ENCODE measurements at regions not wholly inside any gene's neighbourhood (a gene's known extent, or its start where the extent isn't known, plus 50 kb on each side); places are given as distances from the start of the nearest gene placed in this dataset.
"Not testable (repeated sequence)": the region's sequence is repeated elsewhere in the genome, so short reads cannot be mapped to it uniquely, and the experiment has no call there.

DNA sequence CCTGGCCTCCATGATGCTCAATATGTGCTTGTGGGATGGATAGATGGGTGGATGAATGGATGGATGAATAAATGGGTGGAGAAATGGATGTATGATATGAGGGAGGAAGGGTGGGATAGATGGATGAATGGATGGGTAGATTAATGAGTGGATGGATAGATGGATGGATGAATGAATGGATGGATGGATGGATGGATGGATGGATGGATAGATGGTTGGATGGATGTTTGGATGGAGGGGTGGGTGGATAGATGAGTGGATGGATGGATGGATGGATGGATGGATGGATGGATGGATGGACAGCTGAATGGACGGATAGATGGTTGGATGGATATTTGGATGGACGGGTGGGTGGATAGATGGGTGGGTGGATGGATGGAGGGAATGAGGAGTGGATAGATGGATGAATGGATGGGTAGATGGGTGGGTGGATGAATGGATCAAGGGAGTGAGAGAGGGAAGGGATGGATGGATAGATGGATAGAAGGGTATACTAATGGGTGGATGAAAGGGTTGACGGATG lies 139.4 kb downstream of the CEBPB start:
- DNase-seq: no peak

DNA sequence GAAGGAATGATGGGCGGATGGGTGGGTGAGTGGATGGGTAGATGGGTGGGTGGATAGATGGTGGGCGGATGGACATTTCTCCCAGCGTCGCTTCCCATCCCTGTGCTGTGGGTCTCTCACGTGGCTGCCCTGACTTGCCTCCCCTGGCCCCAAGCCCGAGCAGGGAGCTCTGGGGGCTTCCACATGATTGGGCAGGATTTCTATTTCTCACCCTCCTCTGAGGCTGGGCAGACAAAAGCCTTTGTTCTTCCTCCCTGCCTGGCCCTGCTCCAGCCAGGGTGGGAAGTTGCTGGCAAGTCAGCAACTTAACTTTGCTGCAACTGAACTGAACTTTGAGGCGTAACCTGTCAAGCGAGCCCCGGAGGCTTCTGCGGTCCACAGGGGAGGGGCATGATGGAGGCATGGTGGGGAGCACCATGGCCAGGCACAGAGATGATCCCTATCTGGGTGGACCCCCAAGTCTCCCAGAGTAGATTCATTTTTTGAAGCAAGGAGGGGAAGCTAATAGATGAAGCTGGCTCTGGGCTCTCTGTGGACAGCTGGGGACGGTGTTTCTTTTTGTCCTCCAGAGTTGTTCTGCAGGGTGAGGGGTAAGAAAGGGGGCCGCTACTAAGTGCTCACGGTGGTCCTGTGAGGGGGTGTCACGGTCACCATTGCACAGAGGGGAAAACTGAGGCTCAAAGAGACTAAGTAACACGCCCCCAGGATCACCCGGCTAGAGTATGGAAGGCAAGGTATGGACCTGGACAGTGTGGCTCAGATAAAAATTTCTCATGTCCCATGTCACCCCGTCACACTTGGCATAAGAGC lies 140.1 kb downstream of the CEBPB start:
- no peak for DNase-seq

DNA sequence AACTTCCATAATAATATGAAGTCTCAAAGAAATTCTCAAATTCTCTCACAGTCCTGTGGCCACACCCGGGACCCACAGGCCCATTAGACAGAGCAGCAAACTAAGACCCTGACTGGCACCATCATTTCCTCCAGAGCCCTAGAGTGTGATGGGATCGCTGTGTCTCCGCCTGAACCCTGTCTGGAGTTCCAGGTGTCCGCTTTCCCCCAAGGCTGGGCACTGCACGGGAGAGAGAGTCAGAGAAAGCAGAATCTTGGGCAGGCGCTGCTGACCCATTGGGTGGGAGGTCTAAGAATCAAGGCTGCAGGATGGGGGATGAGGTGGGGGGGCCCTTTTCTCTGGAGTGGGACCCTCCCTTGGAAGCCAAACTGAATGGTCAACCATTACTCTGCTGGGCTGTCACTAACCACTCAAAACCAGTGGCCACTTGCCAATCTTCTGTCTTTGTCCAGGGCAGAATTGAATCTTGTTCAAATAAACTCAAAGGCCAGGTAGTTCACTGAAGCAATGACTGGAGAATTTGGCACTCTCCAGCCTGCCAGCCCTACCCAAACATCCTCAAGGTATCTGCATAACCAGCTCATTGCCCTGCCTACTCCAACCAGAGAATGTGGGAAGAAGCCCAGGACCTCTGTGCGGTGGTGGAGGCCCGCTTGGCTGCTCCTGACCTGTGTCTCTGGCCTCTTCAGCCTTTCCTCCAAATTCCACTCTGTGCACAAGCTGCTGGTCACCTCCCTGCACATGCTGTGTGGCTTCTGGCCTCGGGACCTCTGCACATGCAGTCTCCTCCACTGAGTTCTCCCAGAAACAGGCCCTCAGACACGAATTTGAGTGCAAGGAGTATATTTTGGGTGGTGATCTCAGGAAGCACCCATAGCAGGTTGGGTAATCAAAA lies 141.1 kb downstream of the CEBPB start:
- DNase-seq: no peak

DNA sequence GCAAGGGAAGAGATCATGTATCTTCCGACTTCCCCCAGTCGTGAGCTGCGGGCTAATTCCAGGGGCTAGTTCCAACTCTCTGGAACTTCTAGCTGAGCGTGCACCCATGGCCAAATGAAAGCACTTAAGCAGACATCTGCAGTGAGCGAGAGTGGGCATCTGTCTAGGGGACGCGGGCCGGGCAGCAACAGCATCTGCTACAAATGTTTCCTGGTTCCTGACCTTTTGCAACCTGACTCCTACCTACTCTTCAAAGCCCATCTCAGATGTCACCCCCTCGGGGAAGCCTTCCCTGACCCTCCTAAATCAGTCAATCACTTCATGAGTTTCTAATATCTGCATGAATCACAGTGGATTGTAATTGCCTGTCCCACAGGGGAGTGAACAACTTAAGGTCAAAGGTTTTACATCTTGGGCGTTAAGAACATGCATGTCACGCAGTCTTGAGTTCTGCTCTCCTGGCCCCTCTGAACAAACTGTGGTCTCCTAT lies 141.9 kb downstream of the CEBPB start:
- DNase-seq: no peak

DNA sequence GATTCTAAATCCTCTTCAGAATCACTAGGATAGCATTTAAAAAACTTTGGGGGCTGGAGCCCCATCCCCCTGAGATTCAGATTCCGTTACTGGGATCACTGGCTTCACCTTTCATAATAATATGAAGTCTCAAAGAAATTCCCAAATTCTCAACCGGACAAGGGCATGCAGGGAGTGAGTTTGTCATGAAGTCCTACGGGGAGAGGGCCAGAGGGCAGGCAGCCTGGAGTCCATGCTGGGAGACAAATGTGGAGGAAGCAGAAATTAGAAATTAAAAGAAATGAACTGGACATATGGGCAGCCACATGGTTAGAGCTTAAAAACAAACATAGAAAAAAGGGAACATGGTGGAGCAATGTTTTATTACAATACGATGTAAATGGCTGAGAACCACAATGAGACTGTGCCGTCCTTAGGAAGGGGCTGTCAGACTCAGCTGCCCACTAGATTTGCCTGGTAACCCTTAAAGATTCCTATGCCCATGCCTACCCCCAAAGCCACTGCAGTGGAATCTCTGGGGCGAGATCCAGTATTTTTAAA lies 142.6 kb downstream of the CEBPB start:
- DNase-seq: no peak

DNA sequence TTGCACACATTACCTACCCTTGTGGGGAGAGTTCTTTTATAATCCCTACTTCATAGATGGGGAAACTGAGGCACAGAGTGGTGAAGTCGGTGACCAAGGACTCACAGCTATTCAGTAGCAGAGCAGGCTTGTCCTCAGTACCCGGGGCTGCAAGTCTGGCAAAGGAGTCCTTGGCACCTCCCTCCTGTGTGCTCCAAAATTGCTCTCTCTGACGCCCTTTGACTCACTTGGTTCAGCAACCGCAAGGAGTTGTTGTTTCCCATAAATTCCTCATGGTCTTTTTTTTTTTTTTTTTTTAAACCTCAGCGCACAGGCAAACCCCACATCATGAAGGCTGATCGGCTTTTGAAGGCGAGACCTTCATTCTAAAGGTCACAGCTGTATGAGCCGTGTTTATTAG lies 143.2 kb downstream of the CEBPB start:
- no peak for DNase-seq

DNA sequence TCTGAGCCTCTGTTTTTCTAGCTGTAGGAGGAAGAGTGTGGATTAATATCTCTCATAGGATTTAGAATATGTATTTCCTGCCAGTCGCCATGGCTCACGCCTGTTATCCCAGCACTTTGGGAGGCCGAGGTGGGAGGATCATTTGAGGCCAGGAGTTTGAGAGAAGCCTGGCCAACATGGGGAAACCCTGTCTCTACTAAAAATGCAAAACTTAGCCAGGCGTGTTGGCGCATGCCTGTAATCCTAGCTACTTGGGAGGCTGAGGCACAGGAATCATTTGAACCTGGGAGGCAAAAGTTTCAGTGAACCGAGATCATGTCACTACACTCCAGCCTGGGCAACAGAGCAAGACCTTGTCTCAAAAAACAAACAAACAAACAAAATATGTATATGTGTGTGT lies 143.9 kb downstream of the CEBPB start:
- DNase-seq: not testable (repeated sequence)

DNA sequence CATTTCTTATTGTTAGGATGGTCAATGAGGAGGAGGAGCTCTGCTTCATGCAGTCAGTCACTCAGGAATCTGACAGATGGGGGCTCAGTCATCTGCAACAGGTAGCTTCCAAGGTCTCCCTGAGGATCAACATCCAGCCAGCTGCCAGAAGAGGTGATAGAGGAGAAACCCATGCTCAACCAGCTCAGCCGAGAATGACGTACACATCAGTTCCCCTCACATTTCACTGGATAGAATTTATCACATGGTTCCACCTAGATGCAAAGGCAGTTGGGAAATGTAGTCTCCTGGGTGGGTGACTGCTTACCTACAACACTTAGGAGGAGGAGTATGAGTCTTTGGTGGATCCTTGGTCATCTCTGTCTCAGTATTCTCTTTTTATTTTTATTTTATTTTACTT lies 144.5 kb downstream of the CEBPB start:
- DNase-seq: peak; percentile 28

DNA sequence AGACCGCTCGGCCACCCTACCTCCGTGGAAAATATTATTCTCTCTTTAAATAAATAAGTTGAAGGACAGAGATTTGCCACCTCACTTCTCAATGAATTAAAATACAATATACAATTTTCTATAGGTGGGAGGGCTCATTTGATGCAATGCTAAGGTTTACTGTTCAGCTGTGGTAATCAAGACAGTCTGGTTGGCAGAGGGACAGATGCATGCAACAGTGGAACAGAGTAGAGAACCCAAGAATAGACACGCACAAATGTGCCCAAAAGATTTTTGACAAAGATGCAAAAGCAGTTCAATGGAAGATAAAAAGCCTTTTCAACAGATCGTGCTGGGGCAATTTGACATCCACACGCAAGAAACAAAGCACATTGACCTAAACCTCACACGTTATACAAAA lies 145.2 kb downstream of the CEBPB start:
- no peak for DNase-seq

DNA sequence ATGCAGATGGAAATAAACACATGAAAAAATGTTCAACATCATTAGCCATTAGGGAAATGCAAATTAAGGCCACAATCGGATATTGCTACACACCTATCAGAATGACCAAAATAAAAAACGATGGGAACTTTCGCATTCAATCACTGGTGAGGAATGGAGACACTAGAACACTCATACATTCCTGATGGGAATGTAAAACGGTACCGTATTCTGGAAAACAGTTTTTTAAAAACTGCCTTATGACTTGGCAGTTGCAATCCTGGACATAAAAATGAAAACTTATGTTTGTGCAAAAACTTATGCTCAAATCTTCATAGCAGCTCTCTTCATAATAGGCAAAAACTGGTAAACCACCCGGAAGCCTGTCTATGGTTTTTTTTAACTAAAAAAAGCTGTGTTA lies 146.0 kb downstream of the CEBPB start:
- no peak for DNase-seq

DNA sequence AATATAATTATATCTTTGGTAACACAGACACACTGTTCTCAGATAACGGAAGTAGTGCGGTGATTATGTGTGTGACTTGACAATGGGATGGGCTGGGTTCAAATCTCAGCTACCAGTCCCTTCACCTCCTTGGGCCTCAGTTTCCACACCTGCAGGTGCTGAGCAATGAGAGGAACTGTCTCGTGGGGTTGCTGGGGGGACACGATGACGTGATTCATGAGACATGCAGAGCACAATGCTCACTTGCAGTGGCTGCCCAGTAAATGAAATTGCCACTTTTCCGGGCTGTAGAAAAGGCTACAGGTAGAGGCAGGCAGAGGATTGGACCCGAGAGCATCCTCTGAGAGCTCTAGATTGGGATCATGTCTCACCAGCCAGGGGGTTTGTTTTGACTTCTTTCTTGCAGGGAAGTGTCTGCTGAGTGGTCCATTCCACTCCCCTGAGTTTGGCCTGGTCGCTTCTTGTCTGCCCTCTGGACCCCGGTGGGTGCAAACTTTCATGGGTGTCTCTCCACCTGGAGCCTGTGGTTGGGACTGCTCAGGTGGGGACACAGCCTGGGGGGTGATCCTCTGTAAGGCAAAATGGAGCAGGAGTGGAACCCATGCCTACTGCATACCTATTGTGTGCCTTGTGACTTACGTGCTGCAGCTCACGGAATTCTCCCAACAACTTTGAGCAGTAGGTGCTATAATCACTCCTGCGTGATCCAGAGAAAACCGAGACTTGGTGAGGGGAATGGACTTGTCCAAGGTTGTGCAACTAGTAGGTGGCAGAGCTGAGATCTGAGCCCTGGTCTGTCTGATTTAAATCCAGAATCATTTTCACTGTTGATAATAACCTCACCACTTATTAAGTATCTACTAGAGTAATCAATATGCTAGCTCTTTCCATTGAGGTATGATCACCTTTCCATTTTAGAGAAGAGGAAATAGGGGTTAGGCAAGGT lies 147.2 kb downstream of the CEBPB start:
- DNase-seq: no peak

DNA sequence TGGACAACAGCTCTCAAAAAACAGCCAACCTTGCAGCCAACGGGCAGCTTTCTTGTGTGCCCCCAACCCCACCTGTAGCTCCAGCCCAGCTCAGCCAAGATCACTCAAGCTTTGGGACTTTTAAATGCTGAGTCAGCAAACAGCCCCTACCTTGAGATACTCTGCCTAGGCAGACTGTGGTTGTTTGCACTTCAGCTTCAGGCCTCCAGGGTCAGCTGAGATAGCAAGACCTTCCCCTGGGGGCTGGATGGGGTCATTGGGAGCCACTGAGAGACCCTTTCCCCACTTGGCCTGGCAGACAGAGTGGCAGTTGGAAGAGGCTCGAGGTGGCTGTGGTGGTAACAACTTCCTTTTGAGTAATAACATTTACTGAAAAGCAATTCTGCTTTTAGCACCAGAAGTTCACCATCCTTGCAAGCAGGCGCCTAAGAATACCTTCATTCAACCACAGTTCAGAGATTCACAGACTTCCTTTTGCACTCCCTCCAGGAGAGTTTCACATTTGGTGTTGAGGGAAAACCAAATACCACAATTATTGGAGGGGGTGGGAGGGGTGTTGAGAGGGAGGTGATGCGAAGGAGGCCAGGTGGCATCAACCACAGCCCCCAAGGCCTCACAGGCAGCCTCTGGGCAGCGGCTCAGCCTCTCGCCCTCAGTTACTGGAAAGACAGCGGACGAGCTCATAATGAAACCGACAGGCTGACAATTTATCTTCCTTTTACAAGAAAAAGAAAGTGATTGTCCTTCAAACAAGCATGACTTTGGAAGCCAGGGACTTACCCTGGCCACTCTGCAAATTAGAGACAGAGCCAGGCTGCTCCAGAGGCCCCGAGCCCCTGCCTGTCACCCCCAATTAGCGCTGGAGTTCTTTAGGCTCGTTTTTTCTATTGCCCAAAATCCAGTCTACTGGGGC lies 148.1 kb downstream of the CEBPB start:
- DNase-seq: no peak

DNA sequence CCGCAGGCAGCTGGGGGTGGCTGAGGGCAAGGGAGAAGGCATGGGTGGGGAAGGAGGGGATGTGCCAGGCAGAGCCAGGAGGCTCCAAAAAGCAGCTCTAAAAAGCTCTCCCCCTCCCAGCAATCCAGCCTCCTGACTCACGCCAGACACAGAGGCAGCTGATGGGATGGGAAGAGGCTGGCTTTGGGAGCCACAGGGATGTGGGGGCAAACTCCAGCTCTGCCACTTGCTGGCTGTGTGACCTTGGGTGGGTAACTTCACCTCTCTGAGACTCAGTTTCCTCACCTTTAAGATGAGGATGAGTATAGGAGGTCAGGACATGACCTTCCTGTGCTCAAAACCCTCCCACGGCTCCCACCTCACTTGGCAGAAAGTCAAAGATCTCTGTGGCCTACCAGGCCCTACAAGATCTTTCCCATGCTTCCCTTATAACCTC lies 148.9 kb downstream of the CEBPB start:
- DNase-seq: no peak

DNA sequence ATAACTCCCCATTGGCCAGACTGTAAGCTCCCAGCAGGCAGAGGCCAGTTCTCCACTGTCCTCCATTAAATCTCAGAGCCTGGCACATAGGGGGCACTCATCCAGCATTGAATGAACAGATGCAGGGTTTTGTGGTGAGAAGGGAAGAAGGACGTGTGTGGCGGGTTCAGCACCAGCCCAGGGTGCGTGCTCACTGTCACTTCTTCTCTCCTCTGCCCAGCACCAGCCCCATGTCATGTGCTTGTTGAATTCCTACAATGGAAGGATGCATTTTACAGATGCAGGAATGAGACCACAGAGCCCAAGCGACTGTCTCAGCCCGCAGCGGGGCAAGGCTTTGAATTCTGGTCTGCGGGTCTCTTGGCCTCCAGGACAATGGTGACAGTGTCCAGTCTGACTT lies 149.9 kb downstream of the CEBPB start:
- no peak for DNase-seq

DNA sequence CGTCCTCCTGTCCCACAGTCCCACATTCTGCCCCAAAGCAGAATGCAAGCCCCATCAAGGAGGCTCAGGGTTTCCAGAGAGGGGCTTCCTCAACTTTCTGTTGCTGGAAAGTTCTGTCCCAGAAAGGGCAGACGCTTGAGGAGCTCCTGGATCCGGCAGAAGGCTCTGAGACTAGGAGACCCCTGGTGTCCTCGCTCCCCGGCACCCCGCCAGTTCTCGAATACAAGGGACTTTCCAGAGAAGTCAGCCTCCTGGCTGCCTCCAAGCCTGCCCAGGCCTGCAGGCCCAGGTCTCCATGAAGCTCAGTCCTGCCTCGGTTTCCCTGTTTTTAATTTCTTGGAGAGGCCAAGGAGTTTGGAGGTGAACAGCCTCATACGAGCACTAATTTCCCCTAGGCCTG lies 150.4 kb downstream of the CEBPB start:
- DNase-seq: no peak

DNA sequence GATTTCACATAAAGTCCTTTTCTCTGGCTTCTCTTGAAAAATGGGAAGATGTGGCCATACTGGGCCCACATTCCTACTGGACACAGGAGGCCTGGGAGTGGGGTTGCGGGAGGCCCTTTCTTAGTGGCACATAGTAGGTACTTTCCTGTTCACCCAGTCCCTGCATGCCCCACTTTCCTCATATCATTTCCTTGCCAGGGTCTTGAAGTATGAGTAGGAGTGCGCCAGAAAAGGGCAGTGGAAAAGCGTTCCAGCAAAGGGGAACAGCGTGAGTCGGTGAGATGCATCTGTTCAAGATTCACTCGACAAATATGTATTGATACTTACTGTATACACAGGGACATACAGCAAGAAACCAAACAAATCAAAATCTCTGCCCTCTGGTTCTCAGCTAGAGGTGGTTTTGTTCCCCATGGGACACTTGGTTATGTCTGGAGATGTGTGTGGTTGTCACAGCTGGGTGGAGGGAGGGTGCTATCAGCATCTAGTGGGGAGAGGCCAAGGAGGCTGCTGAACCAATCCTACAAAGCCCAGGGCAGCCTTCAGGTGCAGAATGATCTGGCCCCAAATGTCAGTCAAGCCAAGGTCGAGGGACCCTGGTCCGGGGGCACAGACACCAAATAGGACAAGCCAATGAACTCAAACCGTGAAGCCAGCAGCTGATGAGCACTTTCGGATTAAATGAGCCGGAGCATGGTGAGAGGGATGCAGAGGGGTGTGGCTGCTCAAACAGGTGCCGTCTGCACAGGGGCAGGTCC lies 151.4 kb downstream of the CEBPB start:
- DNase-seq: no peak

DNA sequence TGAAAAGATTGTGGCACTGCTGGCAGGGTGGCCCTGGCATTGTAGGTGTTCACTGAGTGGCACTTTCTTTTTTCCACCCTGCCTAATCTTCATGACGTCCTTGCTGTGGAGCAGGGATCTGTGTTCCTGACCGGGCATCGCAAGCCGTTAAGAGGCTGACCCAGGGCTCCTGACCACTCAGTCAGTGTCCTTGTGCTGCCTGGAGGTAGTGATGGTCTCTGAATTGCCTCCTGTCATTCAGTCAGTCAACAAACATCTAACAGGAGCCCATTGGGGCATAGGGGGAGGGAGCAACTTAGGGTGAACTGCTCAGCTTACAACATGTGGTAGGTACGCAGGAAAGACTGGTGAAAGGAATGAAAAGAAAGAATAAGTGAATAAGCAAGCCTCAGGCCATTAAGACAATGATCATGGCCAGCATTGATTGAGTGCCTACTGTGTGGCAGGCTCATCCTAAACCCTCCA lies 152.0 kb downstream of the CEBPB start:
- no peak for DNase-seq

DNA sequence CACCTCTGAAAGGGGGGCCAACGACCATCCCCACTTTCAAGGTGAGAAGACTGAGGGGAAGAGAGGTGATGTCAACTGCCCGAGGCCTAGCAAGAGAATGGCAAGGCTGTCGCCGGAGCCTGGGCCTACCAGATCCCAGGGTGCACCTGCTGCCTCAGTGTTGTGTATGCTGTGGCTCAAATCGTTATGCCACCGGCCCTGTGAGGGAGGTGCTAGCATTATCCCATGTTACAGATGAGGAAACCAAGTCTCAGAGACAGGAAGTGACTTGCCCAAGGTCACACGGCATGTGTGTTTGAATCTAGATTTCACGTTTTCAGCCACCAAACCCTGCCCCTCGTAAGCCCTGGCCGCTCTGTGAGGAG lies 152.5 kb downstream of the CEBPB start:
- no peak for DNase-seq

DNA sequence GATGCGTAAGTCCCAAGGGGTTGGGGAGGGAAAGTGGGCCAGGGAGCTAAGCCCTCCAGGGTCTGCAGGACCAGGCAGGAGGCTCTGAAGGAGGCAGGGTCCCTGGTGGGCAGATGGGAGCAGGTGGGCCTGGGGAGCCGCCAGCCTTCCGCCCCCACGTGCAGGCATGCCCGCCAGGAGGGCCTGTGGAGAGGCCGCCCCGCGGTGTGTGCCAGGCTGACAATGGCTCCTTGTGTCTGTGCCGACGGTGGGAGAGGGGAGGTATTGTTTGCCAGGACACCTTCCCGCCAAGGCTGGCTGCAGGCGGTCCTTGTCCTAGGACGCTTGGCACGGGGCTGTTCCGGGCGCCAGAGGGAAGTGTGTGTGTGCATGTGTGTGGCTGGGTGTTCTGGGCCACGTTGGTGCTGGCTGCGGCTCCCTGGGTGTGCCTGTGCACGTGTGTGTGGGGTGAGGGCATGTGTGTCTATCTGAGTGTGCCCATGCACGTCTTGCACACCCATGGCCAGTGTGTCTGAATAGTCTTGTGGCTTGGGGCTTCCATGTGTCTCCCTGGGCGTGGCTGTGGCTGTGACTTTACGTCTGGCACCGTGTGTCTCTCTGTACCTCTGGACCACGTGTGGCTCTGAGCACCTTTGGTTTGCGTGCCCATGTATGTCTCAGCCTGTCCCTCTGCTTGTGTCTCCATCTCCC lies 153.0 kb downstream of the CEBPB start:
- DNase-seq: no peak
